ENCODE measurements at regions not wholly inside any gene's neighbourhood (a gene's known extent, or its start where the extent isn't known, plus 50 kb on each side); places are given as distances from the start of the nearest gene placed in this dataset.

- DNase-seq (ENCODE audit: extremely low read depth, insufficient read length), result no peak
- H3K36me3 ChIP-seq (ENCODE audit: control insufficient read depth, insufficient read depth, low read length), result no peaks in the 10 kb centered on the region
- no peaks in the 10 kb centered on the region for H3K27me3 ChIP-seq (replicated peaks; ENCODE audit: control insufficient read depth, insufficient read depth, low read length)
- no peak overlapping the region for H3K4me3 ChIP-seq (replicated peaks; ENCODE audit: low read depth, low read length)
- TF ChIP-seq CTCF (IDR thresholded peaks at IDR 0.05; ENCODE audit: insufficient read depth, low read length, poor library complexity, severe bottlenecking), result peak; percentile 39
Measured at GRCh38 chr7:118870187-118870586, 645.7 kb downstream of the ANKRD7 start.

GRCh38 chr7:118872568-118872967 is 648.1 kb downstream of the ANKRD7 start:
- Histone ChIP-seq H3K36me3 (ENCODE audit: control insufficient read depth, insufficient read depth, low read length) (no peaks in the 10 kb centered on the region), H3K27me3 (replicated peaks; ENCODE audit: control insufficient read depth, insufficient read depth, low read length) (no peaks in the 10 kb centered on the region), H3K4me3 (replicated peaks; ENCODE audit: low read depth, low read length) (no peak overlapping the region)
- no peak for DNase-seq (ENCODE audit: extremely low read depth, insufficient read length)
- TF ChIP-seq CTCF (IDR thresholded peaks at IDR 0.05; ENCODE audit: insufficient read depth, low read length, poor library complexity, severe bottlenecking), result no peak

GRCh38 chr7:118877187-118877586 is 652.7 kb downstream of the ANKRD7 start:
- Histone ChIP-seq H3K4me3 (replicated peaks; ENCODE audit: low read depth, low read length) (no peak overlapping the region), H3K27me3 (replicated peaks; ENCODE audit: control insufficient read depth, insufficient read depth, low read length) (no peaks in the 10 kb centered on the region), H3K36me3 (ENCODE audit: control insufficient read depth, insufficient read depth, low read length) (no peaks in the 10 kb centered on the region)
- DNase-seq (ENCODE audit: extremely low read depth, insufficient read length), result no peak
- no peak for TF ChIP-seq CTCF (IDR thresholded peaks at IDR 0.05; ENCODE audit: insufficient read depth, low read length, poor library complexity, severe bottlenecking)

GRCh38 chr7:118878336-118878735 is 653.8 kb downstream of the ANKRD7 start:
- Histone ChIP-seq H3K4me3 (replicated peaks; ENCODE audit: low read depth, low read length) (no peak overlapping the region), H3K36me3 (ENCODE audit: control insufficient read depth, insufficient read depth, low read length) (no peaks in the 10 kb centered on the region), H3K27me3 (replicated peaks; ENCODE audit: control insufficient read depth, insufficient read depth, low read length) (no peaks in the 10 kb centered on the region)
- DNase-seq (ENCODE audit: extremely low read depth, insufficient read length), result no peak
- no peak for TF ChIP-seq CTCF (IDR thresholded peaks at IDR 0.05; ENCODE audit: insufficient read depth, low read length, poor library complexity, severe bottlenecking)

- no peaks in the 10 kb centered on the region for H3K36me3 ChIP-seq (ENCODE audit: control insufficient read depth, insufficient read depth, low read length)
- no peak overlapping the region for H3K4me3 ChIP-seq (replicated peaks; ENCODE audit: low read depth, low read length)
- no peak for TF ChIP-seq CTCF (IDR thresholded peaks at IDR 0.05; ENCODE audit: insufficient read depth, low read length, poor library complexity, severe bottlenecking)
- H3K27me3 ChIP-seq (replicated peaks; ENCODE audit: control insufficient read depth, insufficient read depth, low read length), result no peaks in the 10 kb centered on the region
- DNase-seq (ENCODE audit: extremely low read depth, insufficient read length), result no peak
Measured at GRCh38 chr7:118898284-118898683, 673.8 kb downstream of the ANKRD7 start.

- no peak for DNase-seq (ENCODE audit: extremely low read depth, insufficient read length)
- no peak overlapping the region for H3K4me3 ChIP-seq (replicated peaks; ENCODE audit: low read depth, low read length)
- TF ChIP-seq CTCF (IDR thresholded peaks at IDR 0.05; ENCODE audit: insufficient read depth, low read length, poor library complexity, severe bottlenecking), result no peak
- no peaks in the 10 kb centered on the region for H3K36me3 ChIP-seq (ENCODE audit: control insufficient read depth, insufficient read depth, low read length)
- no peaks in the 10 kb centered on the region for H3K27me3 ChIP-seq (replicated peaks; ENCODE audit: control insufficient read depth, insufficient read depth, low read length)
Measured at GRCh38 chr7:118902600-118902999, 678.1 kb downstream of the ANKRD7 start.
